ENCODE measurements at regions not wholly inside any gene's neighbourhood (a gene's known extent, or its start where the extent isn't known, plus 50 kb on each side); places are given as distances from the start of the nearest gene placed in this dataset.
"Not testable (repeated sequence)": the region's sequence is repeated elsewhere in the genome, so short reads cannot be mapped to it uniquely, and the experiment has no call there.

- Histone ChIP-seq H3K27ac (ENCODE audit: low read depth, low read length) (no peak overlapping the region), H3K9ac (ENCODE audit: low read length) (no peak overlapping the region), H3K9me3 (ENCODE audit: control insufficient read depth, insufficient read depth, low read depth, low read length) (no peaks in the 10 kb centered on the region), H3K4me1 (ENCODE audit: control insufficient read depth, insufficient read depth, low read length) (no peaks in the 10 kb centered on the region), H3K27me3 (ENCODE audit: control insufficient read depth, insufficient read depth, low read length) (no peaks in the 10 kb centered on the region), H3K36me3 (ENCODE audit: control insufficient read depth, insufficient read depth, low read length) (no peaks in the 10 kb centered on the region), H3K4me3 (ENCODE audit: low read depth, low read length) (no peak overlapping the region)
Observed at GRCh38 chr14:101635749-101636560, 74.7 kb downstream of the DIO3 start.

- H3K4me3 ChIP-seq (ENCODE audit: low read depth, low read length): no peak overlapping the region
- H3K36me3 ChIP-seq (ENCODE audit: control insufficient read depth, insufficient read depth, low read length): no peaks in the 10 kb centered on the region
- no peak overlapping the region for H3K9ac ChIP-seq (ENCODE audit: low read length)
- H3K4me1 ChIP-seq (ENCODE audit: control insufficient read depth, insufficient read depth, low read length): no peaks in the 10 kb centered on the region
- H3K27ac ChIP-seq (ENCODE audit: low read depth, low read length): no peak overlapping the region
- 0 out of 2 replicates have a peak, but pooled peaks cover 6% of the 10 kb centered on the region for H3K9me3 ChIP-seq (ENCODE audit: control insufficient read depth, insufficient read depth, low read depth, low read length)
- no peaks in the 10 kb centered on the region for H3K27me3 ChIP-seq (ENCODE audit: control insufficient read depth, insufficient read depth, low read length)
Observed at GRCh38 chr14:101639241-101639833, 78.0 kb downstream of the DIO3 start.

- H3K4me3 ChIP-seq (ENCODE audit: low read depth, low read length): no peak overlapping the region
- no peaks in the 10 kb centered on the region for H3K27me3 ChIP-seq (ENCODE audit: control insufficient read depth, insufficient read depth, low read length)
- H3K9ac ChIP-seq (ENCODE audit: low read length): no peak overlapping the region
- H3K9me3 ChIP-seq (ENCODE audit: control insufficient read depth, insufficient read depth, low read depth, low read length): 0 out of 2 replicates have a peak, but pooled peaks cover 9% of the 10 kb centered on the region
- no peak overlapping the region for H3K27ac ChIP-seq (ENCODE audit: low read depth, low read length)
- no peaks in the 10 kb centered on the region for H3K4me1 ChIP-seq (ENCODE audit: control insufficient read depth, insufficient read depth, low read length)
- no peaks in the 10 kb centered on the region for H3K36me3 ChIP-seq (ENCODE audit: control insufficient read depth, insufficient read depth, low read length)
Observed at GRCh38 chr14:101643651-101644050, 82.4 kb downstream of the DIO3 start.

GRCh38 chr14:101654051-101654450, 92.8 kb downstream of the DIO3 start:
- Histone ChIP-seq H3K4me1 (ENCODE audit: control insufficient read depth, insufficient read depth, low read length) (no peaks in the 10 kb centered on the region), H3K4me3 (ENCODE audit: low read depth, low read length) (no peak overlapping the region), H3K36me3 (ENCODE audit: control insufficient read depth, insufficient read depth, low read length) (no peaks in the 10 kb centered on the region), H3K9ac (ENCODE audit: low read length) (no peak overlapping the region), H3K9me3 (ENCODE audit: control insufficient read depth, insufficient read depth, low read depth, low read length) (no peaks in the 10 kb centered on the region), H3K27ac (ENCODE audit: low read depth, low read length) (no peak overlapping the region), H3K27me3 (ENCODE audit: control insufficient read depth, insufficient read depth, low read length) (peaks cover 9% of the 10 kb centered on the region; the same call in 1 of the 2 replicates)

GRCh38 chr14:101657372-101657771, 96.1 kb downstream of the DIO3 start:
- Histone ChIP-seq H3K36me3 (ENCODE audit: control insufficient read depth, insufficient read depth, low read length) (no peaks in the 10 kb centered on the region), H3K9me3 (ENCODE audit: control insufficient read depth, insufficient read depth, low read depth, low read length) (no peaks in the 10 kb centered on the region), H3K9ac (ENCODE audit: low read length) (no peak overlapping the region), H3K4me3 (ENCODE audit: low read depth, low read length) (no peak overlapping the region), H3K27ac (ENCODE audit: low read depth, low read length) (no peak overlapping the region), H3K27me3 (ENCODE audit: control insufficient read depth, insufficient read depth, low read length) (peaks cover 9% of the 10 kb centered on the region; the same call in 1 of the 2 replicates), H3K4me1 (ENCODE audit: control insufficient read depth, insufficient read depth, low read length) (no peaks in the 10 kb centered on the region)

- no peaks in the 10 kb centered on the region for H3K27me3 ChIP-seq (ENCODE audit: control insufficient read depth, insufficient read depth, low read length)
- H3K9me3 ChIP-seq (ENCODE audit: control insufficient read depth, insufficient read depth, low read depth, low read length): peaks cover 17% of the 10 kb centered on the region
- no peaks in the 10 kb centered on the region for H3K36me3 ChIP-seq (ENCODE audit: control insufficient read depth, insufficient read depth, low read length)
- H3K4me3 ChIP-seq (ENCODE audit: low read depth, low read length): no peak overlapping the region
- H3K27ac ChIP-seq (ENCODE audit: low read depth, low read length): no peak overlapping the region
- H3K9ac ChIP-seq (ENCODE audit: low read length): no peak overlapping the region
- H3K4me1 ChIP-seq (ENCODE audit: control insufficient read depth, insufficient read depth, low read length): no peaks in the 10 kb centered on the region
Observed at GRCh38 chr14:101665478-101666078, 95.9 kb upstream of the PPP2R5C start.

- Histone ChIP-seq H3K4me1 (ENCODE audit: control insufficient read depth, insufficient read depth, low read length) (no peaks in the 10 kb centered on the region), H3K9ac (ENCODE audit: low read length) (no peak overlapping the region), H3K36me3 (ENCODE audit: control insufficient read depth, insufficient read depth, low read length) (no peaks in the 10 kb centered on the region), H3K9me3 (ENCODE audit: control insufficient read depth, insufficient read depth, low read depth, low read length) (peaks cover 21% of the 10 kb centered on the region), H3K4me3 (ENCODE audit: low read depth, low read length) (no peak overlapping the region), H3K27ac (ENCODE audit: low read depth, low read length) (no peak overlapping the region), H3K27me3 (ENCODE audit: control insufficient read depth, insufficient read depth, low read length) (no peaks in the 10 kb centered on the region)
Observed at GRCh38 chr14:101666264-101666663, 95.2 kb upstream of the PPP2R5C start.

GRCh38 chr14:101669629-101670028, 91.9 kb upstream of the PPP2R5C start:
- no peak overlapping the region for H3K4me3 ChIP-seq (ENCODE audit: low read depth, low read length)
- no peaks in the 10 kb centered on the region for H3K36me3 ChIP-seq (ENCODE audit: control insufficient read depth, insufficient read depth, low read length)
- peaks cover 21% of the 10 kb centered on the region for H3K9me3 ChIP-seq (ENCODE audit: control insufficient read depth, insufficient read depth, low read depth, low read length)
- H3K4me1 ChIP-seq (ENCODE audit: control insufficient read depth, insufficient read depth, low read length): no peaks in the 10 kb centered on the region
- H3K27ac ChIP-seq (ENCODE audit: low read depth, low read length): no peak overlapping the region
- H3K27me3 ChIP-seq (ENCODE audit: control insufficient read depth, insufficient read depth, low read length): no peaks in the 10 kb centered on the region
- H3K9ac ChIP-seq (ENCODE audit: low read length): no peak overlapping the region

- H3K4me3 ChIP-seq (ENCODE audit: low read depth, low read length): no peak overlapping the region
- peaks cover 11% of the 10 kb centered on the region for H3K9me3 ChIP-seq (ENCODE audit: control insufficient read depth, insufficient read depth, low read depth, low read length)
- no peaks in the 10 kb centered on the region for H3K36me3 ChIP-seq (ENCODE audit: control insufficient read depth, insufficient read depth, low read length)
- H3K27ac ChIP-seq (ENCODE audit: low read depth, low read length): no peak overlapping the region
- no peaks in the 10 kb centered on the region for H3K27me3 ChIP-seq (ENCODE audit: control insufficient read depth, insufficient read depth, low read length)
- no peak overlapping the region for H3K9ac ChIP-seq (ENCODE audit: low read length)
- no peaks in the 10 kb centered on the region for H3K4me1 ChIP-seq (ENCODE audit: control insufficient read depth, insufficient read depth, low read length)
Observed at GRCh38 chr14:101673873-101674272, 87.6 kb upstream of the PPP2R5C start.

GRCh38 chr14:101675835-101676234, 85.7 kb upstream of the PPP2R5C start:
- not testable (repeated sequence) for H3K9me3 ChIP-seq (ENCODE audit: control insufficient read depth, insufficient read depth, low read depth, low read length); H3K27ac ChIP-seq (ENCODE audit: low read depth, low read length); H3K36me3 ChIP-seq (ENCODE audit: control insufficient read depth, insufficient read depth, low read length); H3K27me3 ChIP-seq (ENCODE audit: control insufficient read depth, insufficient read depth, low read length); H3K4me1 ChIP-seq (ENCODE audit: control insufficient read depth, insufficient read depth, low read length); H3K4me3 ChIP-seq (ENCODE audit: low read depth, low read length); H3K9ac ChIP-seq (ENCODE audit: low read length)

GRCh38 chr14:101677912-101678327, 83.6 kb upstream of the PPP2R5C start:
- not testable (repeated sequence) for H3K9ac ChIP-seq (ENCODE audit: low read length); H3K4me1 ChIP-seq (ENCODE audit: control insufficient read depth, insufficient read depth, low read length); H3K27ac ChIP-seq (ENCODE audit: low read depth, low read length); H3K27me3 ChIP-seq (ENCODE audit: control insufficient read depth, insufficient read depth, low read length); H3K4me3 ChIP-seq (ENCODE audit: low read depth, low read length); H3K9me3 ChIP-seq (ENCODE audit: control insufficient read depth, insufficient read depth, low read depth, low read length); H3K36me3 ChIP-seq (ENCODE audit: control insufficient read depth, insufficient read depth, low read length)
